Pancreas (tissue), 10 donors: ENCODE measurements at regions not wholly inside any gene's neighbourhood (a gene's known extent, or its start where the extent isn't known, plus 50 kb on each side); places are given as distances from the start of the nearest gene placed in this dataset.
A peak's percentile ranks its signal among the peaks of the same experiment; 100 is the strongest.

Experiments
- ATAC-seq, 4 donors: fragments of 200-7000 bp; cut with Tn5 transposase; one replicate each; pipeline versions ENCODE4 v1.8.0 to v1.9.1; 2020; ENCODE audit warnings: mild to moderate bottlenecking in 4 of 4, moderate library complexity in 4 of 4
- DNase-seq, 6 donors: peaks; one replicate each; pipeline ENCODE4 v3.0.0-alpha.2; 2020
- FAIRE-seq: peaks from 2 replicates; lab custom pipeline; 2012; peaks lifted over from hg19 to GRCh38; lab: Jason Lieb, UNC
- H3K27ac ChIP-seq, 4 donors: fragments of 200-600 bp; sonication (generic); 1 replicate in 3 of 4; 2 replicates in 1 of 4; pipeline versions ENCODE4 v1.5.0 to v1.8.0; 2020
- H3K27me3 ChIP-seq, 4 donors: fragments of 200-600 bp; one replicate each; pipeline ENCODE4 v1.8.0; 2021
- H3K36me3 ChIP-seq, 3 donors: fragments of 200-600 bp; sonication (generic) in 1 of 3; one replicate each; pipeline versions ENCODE4 v1.5.0 to v1.8.0; 2020 to 2021
- H3K4me1 ChIP-seq, 3 donors: fragments of 200-600 bp; one replicate each; pipeline ENCODE4 v1.8.0; 2021
- H3K4me3 ChIP-seq, 4 donors: fragments of 200-600 bp; sonication (generic) in 2 of 4; one replicate each; pipeline versions ENCODE4 v1.5.0 to v1.8.0; 2020 to 2021
- H3K9me3 ChIP-seq, 4 donors: fragments of 200-600 bp; one replicate each; pipeline ENCODE4 v1.8.0; 2021
- WGBS, 2 donors: extraction: QIAGEN DNeasy Blood & Tissue Kit; methylation state at CpG; one replicate each; pipeline ENCODE4 v1.1.7; 2013; 5-methylcytosine and 5-hydroxymethylcytosine counted together
- intact Hi-C, 3 donors: fragments of 100-400 bp; cut with DNase I; formaldehyde crosslinking; loops; one replicate each; pipeline versions ENCODE4 v1.11.1 to v1.14.2; 2022
- TF ChIP-seq, protein P1 (sequence below), 4 donors: fragments of 200-600 bp; sonication (generic) in 3 of 4; IDR thresholded peaks; one replicate each; pipeline versions ENCODE4 v1.5.0 to v1.8.0; 2021; ENCODE audit warnings: antibody characterized with exemption in 4 of 4
- donor health status: healthy with polysubstance abuse.
- donor health status: DM: no; HTN: no; CAD: no; lungs with moderate emphysema.
- donor health status: DM: no; HTN: no; CAD: no.
- donor health status: control.
- donor health status: control.
- donor health status: Bipolar disorder and iron deficiency.
- donor health status: DM: yes; HTN: yes; CAD: no.
- donor health status: DM: no; HTN: no; CAD: no.
- donor health status: DM: no; HTN: no; CAD: no.
- donor health status: DM: yes; HTN: yes; CAD: no.

DNA sequence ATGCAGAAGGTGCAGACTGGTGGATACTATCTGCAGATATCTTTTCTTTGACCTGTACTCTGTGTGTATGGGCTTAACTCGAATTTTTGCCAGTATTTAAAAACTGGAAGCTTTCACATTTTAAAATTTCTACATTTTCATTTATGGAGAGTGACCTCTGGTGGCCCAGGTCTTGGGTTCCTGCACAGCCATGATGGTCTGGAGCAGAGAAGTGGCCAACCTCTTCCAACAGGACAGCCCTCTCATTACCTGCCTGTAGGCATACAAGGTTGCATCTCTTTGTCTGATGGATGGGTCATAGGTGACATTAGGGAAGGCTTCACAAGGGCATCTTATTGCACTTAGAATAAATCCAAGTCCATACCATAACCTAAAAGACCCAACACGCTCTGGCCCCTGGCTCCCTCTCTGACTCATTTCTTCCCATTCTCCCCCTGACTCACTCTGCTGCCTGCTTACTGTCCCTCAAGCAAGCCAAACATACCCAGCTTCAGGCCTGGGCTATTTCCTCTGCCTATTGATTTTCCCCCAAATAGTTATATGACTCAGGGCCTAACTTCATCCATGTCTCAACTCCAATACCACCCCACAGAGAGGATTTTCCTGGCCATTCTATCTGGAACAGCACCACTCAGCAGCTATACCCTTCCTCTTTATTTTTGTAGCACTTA, 113.3 kb upstream of the SLC1A3 start:
- no peak for DNase-seq
- ATAC-seq: no peak
- 66 to 74% methylated on average over 2 of the region's 2 CpGs for WGBS, 2 donors
- Histone ChIP-seq H3K4me1 (no peaks in the 10 kb centered on the region), H3K9me3 (no peaks in the 10 kb centered on the region), H3K36me3 (no peaks in the 10 kb centered on the region), H3K27ac (no peak overlapping the region), H3K27me3 (peaks cover 0 to 2% (median 0%) of the 10 kb centered on the region in 4 donors), H3K4me3 (no peak overlapping the region)
- no peak for FAIRE-seq
- intact Hi-C loops: no loop called here
- TF ChIP-seq, protein P1, sequence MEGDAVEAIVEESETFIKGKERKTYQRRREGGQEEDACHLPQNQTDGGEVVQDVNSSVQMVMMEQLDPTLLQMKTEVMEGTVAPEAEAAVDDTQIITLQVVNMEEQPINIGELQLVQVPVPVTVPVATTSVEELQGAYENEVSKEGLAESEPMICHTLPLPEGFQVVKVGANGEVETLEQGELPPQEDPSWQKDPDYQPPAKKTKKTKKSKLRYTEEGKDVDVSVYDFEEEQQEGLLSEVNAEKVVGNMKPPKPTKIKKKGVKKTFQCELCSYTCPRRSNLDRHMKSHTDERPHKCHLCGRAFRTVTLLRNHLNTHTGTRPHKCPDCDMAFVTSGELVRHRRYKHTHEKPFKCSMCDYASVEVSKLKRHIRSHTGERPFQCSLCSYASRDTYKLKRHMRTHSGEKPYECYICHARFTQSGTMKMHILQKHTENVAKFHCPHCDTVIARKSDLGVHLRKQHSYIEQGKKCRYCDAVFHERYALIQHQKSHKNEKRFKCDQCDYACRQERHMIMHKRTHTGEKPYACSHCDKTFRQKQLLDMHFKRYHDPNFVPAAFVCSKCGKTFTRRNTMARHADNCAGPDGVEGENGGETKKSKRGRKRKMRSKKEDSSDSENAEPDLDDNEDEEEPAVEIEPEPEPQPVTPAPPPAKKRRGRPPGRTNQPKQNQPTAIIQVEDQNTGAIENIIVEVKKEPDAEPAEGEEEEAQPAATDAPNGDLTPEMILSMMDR (IDR thresholded peaks at IDR 0.05): no peak

DNA sequence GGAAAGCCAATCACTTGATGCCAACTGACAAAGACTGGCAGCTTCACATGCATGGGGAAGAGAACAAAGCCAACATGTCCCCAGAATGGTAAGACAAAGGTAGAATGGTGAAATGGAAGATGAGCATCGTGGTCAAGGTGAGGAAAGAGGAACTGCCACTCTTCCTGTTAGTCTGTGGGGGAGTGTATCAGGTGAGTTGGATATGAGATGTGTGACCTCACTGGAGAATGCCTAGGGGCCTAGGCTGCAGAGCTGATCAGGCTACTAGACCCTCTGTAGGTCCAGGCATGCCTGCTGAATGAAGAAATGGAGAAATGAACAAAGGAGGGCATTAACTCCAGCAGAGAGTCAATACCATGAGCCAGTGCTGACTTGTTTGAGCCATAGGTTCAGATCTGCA, 112.4 kb upstream of the SLC1A3 start:
- WGBS, 2 donors: 52 to 82% methylated on average over 1 of the region's 1 CpG

GRCh38 chr5:36494841-36495601, 111.4 kb upstream of the SLC1A3 start:
- H3K4me1 ChIP-seq: no peaks in the 10 kb centered on the region
- TF ChIP-seq, protein P1 (IDR thresholded peaks at IDR 0.05): no peak
- H3K9me3 ChIP-seq: no peaks in the 10 kb centered on the region
- H3K27ac ChIP-seq: no peak overlapping the region
- peaks cover 0 to 2% (median 0%) of the 10 kb centered on the region in 4 donors for H3K27me3 ChIP-seq
- WGBS, 2 donors: 24 to 46% methylated on average over 6 of the region's 6 CpGs
- ATAC-seq: peak in 2 of 4 donors; percentile 17 to 30
- intact Hi-C loops: no loop called here
- no peak for FAIRE-seq
- H3K4me3 ChIP-seq: no peak overlapping the region
- H3K36me3 ChIP-seq: no peaks in the 10 kb centered on the region
- DNase-seq: peak in 1 of 6 donors; percentile 14

More for the DNA sequence above, 112.4 kb upstream of the SLC1A3 start:
- ATAC-seq (no peak), FAIRE-seq (no peak), DNase-seq (no peak)
- Histone ChIP-seq H3K4me1 (no peaks in the 10 kb centered on the region), H3K9me3 (no peaks in the 10 kb centered on the region), H3K36me3 (no peaks in the 10 kb centered on the region), H3K4me3 (no peak overlapping the region), H3K27ac (no peak overlapping the region), H3K27me3 (peaks cover 0 to 2% (median 0%) of the 10 kb centered on the region in 4 donors)
- TF ChIP-seq, protein P1 (IDR thresholded peaks at IDR 0.05): no peak
- intact Hi-C loops: no loop called here

DNA sequence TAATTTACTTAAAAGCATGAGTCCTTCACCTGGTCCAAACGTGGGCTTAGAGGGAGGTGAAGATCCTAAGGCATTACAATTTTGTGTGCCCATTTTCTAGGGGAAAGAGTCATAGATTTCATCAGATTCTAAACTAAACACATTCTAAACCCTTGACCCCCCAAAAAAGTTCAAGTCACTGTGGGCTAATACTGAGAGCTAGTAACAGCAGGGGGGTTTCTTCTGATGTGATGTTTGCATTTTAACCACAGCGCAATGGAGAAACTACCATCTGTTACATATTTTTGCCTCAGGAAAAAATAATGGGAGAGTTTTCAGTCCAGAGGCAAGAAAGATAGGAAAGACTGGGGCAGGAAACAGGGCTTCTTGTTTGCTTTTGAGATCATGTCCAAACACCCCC, 110.8 kb upstream of the SLC1A3 start:
- WGBS, 2 donors: 41 to 49% methylated on average over 2 of the region's 2 CpGs
- no peaks in the 10 kb centered on the region for H3K4me1 ChIP-seq
- FAIRE-seq (no peak), ATAC-seq (no peak), DNase-seq (no peak)
- intact Hi-C loops: no loop called here
- no peaks in the 10 kb centered on the region for H3K9me3 ChIP-seq
- H3K27ac ChIP-seq: no peak overlapping the region
- H3K36me3 ChIP-seq: no peaks in the 10 kb centered on the region
- TF ChIP-seq, protein P1 (IDR thresholded peaks at IDR 0.05): no peak
- peaks cover 0 to 2% (median 0%) of the 10 kb centered on the region in 4 donors for H3K27me3 ChIP-seq
- no peak overlapping the region for H3K4me3 ChIP-seq

GRCh38 chr5:36496471-36496870, 109.9 kb upstream of the SLC1A3 start:
- 55 to 59% methylated on average over 4 of the region's 4 CpGs for WGBS, 2 donors
- no peak overlapping the region for H3K4me3 ChIP-seq
- intact Hi-C loops: no loop called here
- FAIRE-seq: no peak
- H3K36me3 ChIP-seq: no peaks in the 10 kb centered on the region
- no peak for ATAC-seq
- no peaks in the 10 kb centered on the region for H3K4me1 ChIP-seq
- no peak for DNase-seq
- peaks cover 0 to 2% (median 0%) of the 10 kb centered on the region in 4 donors for H3K27me3 ChIP-seq
- no peak overlapping the region for H3K27ac ChIP-seq
- no peaks in the 10 kb centered on the region for H3K9me3 ChIP-seq
- TF ChIP-seq, protein P1 (IDR thresholded peaks at IDR 0.05): no peak
